ENCODE measurements at regions not wholly inside any gene's neighbourhood (a gene's known extent, or its start where the extent isn't known, plus 50 kb on each side); places are given as distances from the start of the nearest gene placed in this dataset.

- no peak for TF ChIP-seq CTCF (conservative IDR thresholded peaks at IDR 0.05; ENCODE audit: low read length)
- H3K4me3 ChIP-seq (ENCODE audit: low read length) = no peak overlapping the region
- no peak for DNase-seq (ENCODE audit: low read depth)
These were observed 239.1 kb downstream of the HLX start for GRCh38 chr1:221118176-221118937.

- DNase-seq (ENCODE audit: low read depth) = no peak
- no peak overlapping the region for H3K4me3 ChIP-seq (ENCODE audit: low read length)
- TF ChIP-seq CTCF (conservative IDR thresholded peaks at IDR 0.05; ENCODE audit: low read length) = no peak
These were observed 239.7 kb downstream of the HLX start for GRCh38 chr1:221118938-221119320.

- no peak for DNase-seq (ENCODE audit: low read depth)
- H3K4me3 ChIP-seq (ENCODE audit: low read length) = no peak overlapping the region
- no peak for TF ChIP-seq CTCF (conservative IDR thresholded peaks at IDR 0.05; ENCODE audit: low read length)
These were observed 243.3 kb downstream of the HLX start for GRCh38 chr1:221122501-221122900.

- DNase-seq (ENCODE audit: low read depth) = no peak
- no peak overlapping the region for H3K4me3 ChIP-seq (ENCODE audit: low read length)
- TF ChIP-seq CTCF (conservative IDR thresholded peaks at IDR 0.05; ENCODE audit: low read length) = no peak
These were observed 246.7 kb downstream of the HLX start for GRCh38 chr1:221125976-221126375.

GRCh38 chr1:221137666-221138065, 258.4 kb downstream of the HLX start:
- no peak overlapping the region for H3K4me3 ChIP-seq (ENCODE audit: low read length)
- no peak for DNase-seq (ENCODE audit: low read depth)
- TF ChIP-seq CTCF (conservative IDR thresholded peaks at IDR 0.05; ENCODE audit: low read length) = no peak

- DNase-seq (ENCODE audit: low read depth) = no peak
- no peak overlapping the region for H3K4me3 ChIP-seq (ENCODE audit: low read length)
- TF ChIP-seq CTCF (conservative IDR thresholded peaks at IDR 0.05; ENCODE audit: low read length) = no peak
These were observed 259.3 kb downstream of the HLX start for GRCh38 chr1:221138516-221138915.

- DNase-seq (ENCODE audit: low read depth) = no peak
- H3K4me3 ChIP-seq (ENCODE audit: low read length) = no peak overlapping the region
- no peak for TF ChIP-seq CTCF (conservative IDR thresholded peaks at IDR 0.05; ENCODE audit: low read length)
These were observed 260.7 kb downstream of the HLX start for GRCh38 chr1:221139991-221140390.

Data from AG10803 (cell line).